Gastroesophageal sphincter (tissue), 3 donors: ENCODE measurements at regions not wholly inside any gene's neighbourhood (a gene's known extent, or its start where the extent isn't known, plus 50 kb on each side); places are given as distances from the start of the nearest gene placed in this dataset.

Experiments
- EP300 ChIP-seq: sonication (generic); formaldehyde crosslinking; IDR thresholded peaks from one replicate; pipeline ENCODE4 v1.6.1; 2017; ENCODE audit warnings: antibody characterized with exemption, mild to moderate bottlenecking
- POLR2A ChIP-seq, 2 donors: fragments of 450-650 bp; IDR thresholded peaks; one replicate each; pipeline ENCODE4 v1.6.1; 2017; ENCODE audit warnings: antibody characterized with exemption in 2 of 2, mild to moderate bottlenecking in 2 of 2, moderate library complexity in 1 of 2
- POLR2AphosphoS5 ChIP-seq: sonication (generic); formaldehyde crosslinking; IDR thresholded peaks from one replicate; pipeline ENCODE4 v1.6.1; 2017; ENCODE audit warnings: antibody characterized with exemption
- TF ChIP-seq, protein P1 (sequence below), 4 experiments: fragments of 200-600 bp in 2 of 4; fragments of 450-650 bp in 2 of 4; sonication (generic) in 1 of 4; IDR thresholded peaks; one replicate each; pipeline ENCODE4 v1.5.1; 2017 to 2019; ENCODE audit warnings: antibody characterized with exemption in 4 of 4, mild to moderate bottlenecking in 2 of 4, moderate library complexity in 2 of 4

DNA sequence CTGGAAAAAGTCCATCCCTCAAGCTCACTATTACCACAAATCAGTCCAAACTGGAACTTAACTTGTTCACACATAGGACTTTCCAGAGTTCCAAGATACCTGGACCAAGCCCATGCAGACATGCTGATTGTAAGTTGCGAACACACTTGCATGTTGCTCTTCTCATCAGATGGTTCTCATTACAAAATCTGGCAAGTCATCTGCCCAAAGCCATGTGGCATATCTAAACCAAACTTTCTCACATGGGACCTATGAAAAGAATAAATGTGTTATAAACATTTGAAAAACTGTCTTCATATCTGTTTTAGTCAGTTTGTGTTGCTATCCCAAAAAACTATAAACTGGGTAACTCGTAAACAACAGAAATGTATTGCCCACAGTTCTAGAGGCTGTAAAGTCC, 58.8 kb upstream of the MKLN1 start:
- no peak for TF ChIP-seq POLR2A (IDR thresholded peaks at IDR 0.05)
- TF ChIP-seq, protein P1, sequence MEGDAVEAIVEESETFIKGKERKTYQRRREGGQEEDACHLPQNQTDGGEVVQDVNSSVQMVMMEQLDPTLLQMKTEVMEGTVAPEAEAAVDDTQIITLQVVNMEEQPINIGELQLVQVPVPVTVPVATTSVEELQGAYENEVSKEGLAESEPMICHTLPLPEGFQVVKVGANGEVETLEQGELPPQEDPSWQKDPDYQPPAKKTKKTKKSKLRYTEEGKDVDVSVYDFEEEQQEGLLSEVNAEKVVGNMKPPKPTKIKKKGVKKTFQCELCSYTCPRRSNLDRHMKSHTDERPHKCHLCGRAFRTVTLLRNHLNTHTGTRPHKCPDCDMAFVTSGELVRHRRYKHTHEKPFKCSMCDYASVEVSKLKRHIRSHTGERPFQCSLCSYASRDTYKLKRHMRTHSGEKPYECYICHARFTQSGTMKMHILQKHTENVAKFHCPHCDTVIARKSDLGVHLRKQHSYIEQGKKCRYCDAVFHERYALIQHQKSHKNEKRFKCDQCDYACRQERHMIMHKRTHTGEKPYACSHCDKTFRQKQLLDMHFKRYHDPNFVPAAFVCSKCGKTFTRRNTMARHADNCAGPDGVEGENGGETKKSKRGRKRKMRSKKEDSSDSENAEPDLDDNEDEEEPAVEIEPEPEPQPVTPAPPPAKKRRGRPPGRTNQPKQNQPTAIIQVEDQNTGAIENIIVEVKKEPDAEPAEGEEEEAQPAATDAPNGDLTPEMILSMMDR (IDR thresholded peaks at IDR 0.05), result no peak
- no peak for TF ChIP-seq EP300
- TF ChIP-seq POLR2AphosphoS5, result no peak
